ENCODE measurements at regions not wholly inside any gene's neighbourhood (a gene's known extent, or its start where the extent isn't known, plus 50 kb on each side); places are given as distances from the start of the nearest gene placed in this dataset.

DNA sequence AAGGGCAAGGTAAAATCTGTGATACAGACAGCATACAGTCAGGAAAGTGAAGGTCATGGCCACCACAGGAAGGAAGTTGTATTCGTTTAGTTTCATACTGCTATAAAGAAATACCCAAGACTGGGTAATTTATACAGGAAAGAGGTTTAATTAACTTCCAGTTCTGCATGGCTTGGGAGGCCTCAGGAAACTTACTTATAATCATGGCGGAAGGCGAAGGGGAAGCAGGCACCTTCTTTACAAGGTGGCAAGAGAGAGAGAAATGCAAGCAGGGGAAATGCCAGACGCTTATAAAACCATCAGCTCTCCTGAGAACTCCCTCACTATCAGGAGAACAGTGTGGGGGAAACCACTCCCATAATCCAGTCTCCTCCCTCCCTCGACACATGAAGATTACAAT is 353.7 kb upstream of the SEMA6D start:
- DNase-seq (ENCODE audit: low spot score) (no peak), ATAC-seq (no peak)
- ChIA-PET POLR2A (no interaction called here), CTCF (interaction anchor here (1.7 kb wide), 1 partner anchor 10 kb away, joined by 10 read pairs; no protein-coding TSS in a partner anchor)
- Mint-ChIP-seq H3K27ac (no peak overlapping the region; the same call in 1 of the 2 replicates), H3K4me1 (peaks cover 17% of the 10 kb centered on the region), H3K9me3 (no peaks in the 10 kb centered on the region), H3K4me3 (no peak overlapping the region), H3K36me3 (no peaks in the 10 kb centered on the region), H3K27me3 (ENCODE audit: low read depth) (no peaks in the 10 kb centered on the region)
- TF ChIP-seq MYBL2 (CRISPR knock-in tag; IDR thresholded peaks at IDR 0.05) (no peak), JUN (CRISPR knock-in tag; IDR thresholded peaks at IDR 0.05) (no peak), NFYB (CRISPR knock-in tag; conservative IDR thresholded peaks at IDR 0.05; ENCODE audit: low read depth) (no peak), TEAD1 (CRISPR knock-in tag; IDR thresholded peaks at IDR 0.05) (no peak), HMGA2 (CRISPR knock-in tag; IDR thresholded peaks at IDR 0.05) (no peak), PRRX2 (CRISPR knock-in tag; IDR thresholded peaks at IDR 0.05) (no peak), JAZF1 (CRISPR knock-in tag; IDR thresholded peaks at IDR 0.05) (no peak), FOXK1 (CRISPR knock-in tag; IDR thresholded peaks at IDR 0.05) (no peak), NR1H2 (CRISPR knock-in tag; IDR thresholded peaks at IDR 0.05) (no peak), ZNF232 (CRISPR knock-in tag; IDR thresholded peaks at IDR 0.05) (no peak), ZNF219 (CRISPR knock-in tag; IDR thresholded peaks at IDR 0.05; ENCODE audit: borderline replicate concordance) (no peak), CREM (CRISPR knock-in tag; IDR thresholded peaks at IDR 0.05) (no peak)
- TF ChIP-seq, protein P1, sequence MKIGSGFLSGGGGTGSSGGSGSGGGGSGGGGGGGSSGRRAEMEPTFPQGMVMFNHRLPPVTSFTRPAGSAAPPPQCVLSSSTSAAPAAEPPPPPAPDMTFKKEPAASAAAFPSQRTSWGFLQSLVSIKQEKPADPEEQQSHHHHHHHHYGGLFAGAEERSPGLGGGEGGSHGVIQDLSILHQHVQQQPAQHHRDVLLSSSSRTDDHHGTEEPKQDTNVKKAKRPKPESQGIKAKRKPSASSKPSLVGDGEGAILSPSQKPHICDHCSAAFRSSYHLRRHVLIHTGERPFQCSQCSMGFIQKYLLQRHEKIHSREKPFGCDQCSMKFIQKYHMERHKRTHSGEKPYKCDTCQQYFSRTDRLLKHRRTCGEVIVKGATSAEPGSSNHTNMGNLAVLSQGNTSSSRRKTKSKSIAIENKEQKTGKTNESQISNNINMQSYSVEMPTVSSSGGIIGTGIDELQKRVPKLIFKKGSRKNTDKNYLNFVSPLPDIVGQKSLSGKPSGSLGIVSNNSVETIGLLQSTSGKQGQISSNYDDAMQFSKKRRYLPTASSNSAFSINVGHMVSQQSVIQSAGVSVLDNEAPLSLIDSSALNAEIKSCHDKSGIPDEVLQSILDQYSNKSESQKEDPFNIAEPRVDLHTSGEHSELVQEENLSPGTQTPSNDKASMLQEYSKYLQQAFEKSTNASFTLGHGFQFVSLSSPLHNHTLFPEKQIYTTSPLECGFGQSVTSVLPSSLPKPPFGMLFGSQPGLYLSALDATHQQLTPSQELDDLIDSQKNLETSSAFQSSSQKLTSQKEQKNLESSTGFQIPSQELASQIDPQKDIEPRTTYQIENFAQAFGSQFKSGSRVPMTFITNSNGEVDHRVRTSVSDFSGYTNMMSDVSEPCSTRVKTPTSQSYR (CRISPR knock-in tag; IDR thresholded peaks at IDR 0.05): no peak
- TF ChIP-seq, protein P2, sequence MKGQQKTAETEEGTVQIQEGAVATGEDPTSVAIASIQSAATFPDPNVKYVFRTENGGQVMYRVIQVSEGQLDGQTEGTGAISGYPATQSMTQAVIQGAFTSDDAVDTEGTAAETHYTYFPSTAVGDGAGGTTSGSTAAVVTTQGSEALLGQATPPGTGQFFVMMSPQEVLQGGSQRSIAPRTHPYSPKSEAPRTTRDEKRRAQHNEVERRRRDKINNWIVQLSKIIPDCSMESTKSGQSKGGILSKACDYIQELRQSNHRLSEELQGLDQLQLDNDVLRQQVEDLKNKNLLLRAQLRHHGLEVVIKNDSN (CRISPR knock-in tag; IDR thresholded peaks at IDR 0.05): no peak

DNA sequence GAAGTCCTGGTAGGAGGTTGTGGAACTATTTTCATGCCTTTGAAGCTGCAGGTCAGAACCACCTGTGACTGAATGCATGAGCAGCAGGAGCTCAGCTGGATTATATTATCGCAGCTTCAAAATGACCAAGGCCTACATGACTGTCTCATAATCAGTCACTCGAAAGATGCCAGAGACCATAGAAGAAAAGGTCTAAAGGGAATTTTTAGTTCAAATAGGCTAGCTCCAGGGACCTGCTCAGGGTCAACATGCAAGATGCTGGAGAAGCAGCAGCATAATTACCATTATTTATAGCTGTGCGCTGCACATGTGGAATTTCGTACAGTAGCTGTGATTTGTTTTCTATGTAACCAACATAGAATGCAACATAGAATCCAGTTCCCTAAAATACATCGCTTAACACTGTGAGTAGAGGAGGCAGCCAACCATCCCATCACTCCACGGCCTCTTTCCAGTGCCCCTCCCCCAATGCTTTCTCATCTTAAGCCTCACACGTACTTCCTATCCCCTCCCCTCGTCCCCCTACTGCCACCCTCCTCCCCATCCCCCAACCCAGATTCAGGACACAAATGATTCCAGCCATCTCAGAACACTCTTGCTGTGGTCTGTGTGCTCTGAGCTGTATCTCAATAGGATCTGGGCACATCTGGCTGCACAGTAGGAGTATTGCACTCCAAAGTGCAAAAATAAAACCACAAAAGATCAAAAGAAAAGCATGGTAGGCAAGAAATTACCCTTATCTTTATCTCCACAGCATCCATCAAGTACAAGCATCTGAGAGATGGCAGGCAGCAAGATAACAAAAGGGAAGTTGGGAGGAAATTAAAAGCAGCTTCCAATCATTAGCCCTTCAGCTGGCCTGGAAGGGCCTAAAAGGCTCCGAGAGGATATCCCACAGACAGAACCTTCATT is 352.8 kb upstream of the SEMA6D start:
- H3K27ac Mint-ChIP-seq: no peak overlapping the region
- DNase-seq (ENCODE audit: low spot score): no peak
- no peaks in the 10 kb centered on the region for H3K27me3 Mint-ChIP-seq (ENCODE audit: low read depth)
- ATAC-seq: no peak
- ChIA-PET POLR2A (no interaction called here), CTCF (interaction anchor here (0.6 to 1.7 kb wide), 2 partner anchors 10 to 26 kb away, joined by 6 to 10 read pairs; no protein-coding TSS in a partner anchor)
- peaks cover 17% of the 10 kb centered on the region for H3K4me1 Mint-ChIP-seq
- no peaks in the 10 kb centered on the region for H3K9me3 Mint-ChIP-seq
- H3K4me3 Mint-ChIP-seq: no peak overlapping the region
- H3K36me3 Mint-ChIP-seq: no peaks in the 10 kb centered on the region
- TF ChIP-seq NR1H2 (CRISPR knock-in tag; IDR thresholded peaks at IDR 0.05) (no peak), IRF2 (CRISPR knock-in tag; IDR thresholded peaks at IDR 0.05; ENCODE audit: borderline replicate concordance, low read depth) (no peak), JUN (CRISPR knock-in tag; IDR thresholded peaks at IDR 0.05) (no peak), TP53 (CRISPR knock-in tag; IDR thresholded peaks at IDR 0.05) (no peak)
- TF ChIP-seq, protein P3, sequence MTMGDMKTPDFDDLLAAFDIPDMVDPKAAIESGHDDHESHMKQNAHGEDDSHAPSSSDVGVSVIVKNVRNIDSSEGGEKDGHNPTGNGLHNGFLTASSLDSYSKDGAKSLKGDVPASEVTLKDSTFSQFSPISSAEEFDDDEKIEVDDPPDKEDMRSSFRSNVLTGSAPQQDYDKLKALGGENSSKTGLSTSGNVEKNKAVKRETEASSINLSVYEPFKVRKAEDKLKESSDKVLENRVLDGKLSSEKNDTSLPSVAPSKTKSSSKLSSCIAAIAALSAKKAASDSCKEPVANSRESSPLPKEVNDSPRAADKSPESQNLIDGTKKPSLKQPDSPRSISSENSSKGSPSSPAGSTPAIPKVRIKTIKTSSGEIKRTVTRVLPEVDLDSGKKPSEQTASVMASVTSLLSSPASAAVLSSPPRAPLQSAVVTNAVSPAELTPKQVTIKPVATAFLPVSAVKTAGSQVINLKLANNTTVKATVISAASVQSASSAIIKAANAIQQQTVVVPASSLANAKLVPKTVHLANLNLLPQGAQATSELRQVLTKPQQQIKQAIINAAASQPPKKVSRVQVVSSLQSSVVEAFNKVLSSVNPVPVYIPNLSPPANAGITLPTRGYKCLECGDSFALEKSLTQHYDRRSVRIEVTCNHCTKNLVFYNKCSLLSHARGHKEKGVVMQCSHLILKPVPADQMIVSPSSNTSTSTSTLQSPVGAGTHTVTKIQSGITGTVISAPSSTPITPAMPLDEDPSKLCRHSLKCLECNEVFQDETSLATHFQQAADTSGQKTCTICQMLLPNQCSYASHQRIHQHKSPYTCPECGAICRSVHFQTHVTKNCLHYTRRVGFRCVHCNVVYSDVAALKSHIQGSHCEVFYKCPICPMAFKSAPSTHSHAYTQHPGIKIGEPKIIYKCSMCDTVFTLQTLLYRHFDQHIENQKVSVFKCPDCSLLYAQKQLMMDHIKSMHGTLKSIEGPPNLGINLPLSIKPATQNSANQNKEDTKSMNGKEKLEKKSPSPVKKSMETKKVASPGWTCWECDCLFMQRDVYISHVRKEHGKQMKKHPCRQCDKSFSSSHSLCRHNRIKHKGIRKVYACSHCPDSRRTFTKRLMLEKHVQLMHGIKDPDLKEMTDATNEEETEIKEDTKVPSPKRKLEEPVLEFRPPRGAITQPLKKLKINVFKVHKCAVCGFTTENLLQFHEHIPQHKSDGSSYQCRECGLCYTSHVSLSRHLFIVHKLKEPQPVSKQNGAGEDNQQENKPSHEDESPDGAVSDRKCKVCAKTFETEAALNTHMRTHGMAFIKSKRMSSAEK (CRISPR knock-in tag; IDR thresholded peaks at IDR 0.05; ENCODE audit: borderline replicate concordance): no peak
- TF ChIP-seq, protein P4, sequence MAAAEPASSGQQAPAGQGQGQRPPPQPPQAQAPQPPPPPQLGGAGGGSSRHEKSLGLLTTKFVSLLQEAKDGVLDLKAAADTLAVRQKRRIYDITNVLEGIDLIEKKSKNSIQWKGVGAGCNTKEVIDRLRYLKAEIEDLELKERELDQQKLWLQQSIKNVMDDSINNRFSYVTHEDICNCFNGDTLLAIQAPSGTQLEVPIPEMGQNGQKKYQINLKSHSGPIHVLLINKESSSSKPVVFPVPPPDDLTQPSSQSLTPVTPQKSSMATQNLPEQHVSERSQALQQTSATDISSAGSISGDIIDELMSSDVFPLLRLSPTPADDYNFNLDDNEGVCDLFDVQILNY (CRISPR knock-in tag; IDR thresholded peaks at IDR 0.05): no peak
- TF ChIP-seq, protein P5, sequence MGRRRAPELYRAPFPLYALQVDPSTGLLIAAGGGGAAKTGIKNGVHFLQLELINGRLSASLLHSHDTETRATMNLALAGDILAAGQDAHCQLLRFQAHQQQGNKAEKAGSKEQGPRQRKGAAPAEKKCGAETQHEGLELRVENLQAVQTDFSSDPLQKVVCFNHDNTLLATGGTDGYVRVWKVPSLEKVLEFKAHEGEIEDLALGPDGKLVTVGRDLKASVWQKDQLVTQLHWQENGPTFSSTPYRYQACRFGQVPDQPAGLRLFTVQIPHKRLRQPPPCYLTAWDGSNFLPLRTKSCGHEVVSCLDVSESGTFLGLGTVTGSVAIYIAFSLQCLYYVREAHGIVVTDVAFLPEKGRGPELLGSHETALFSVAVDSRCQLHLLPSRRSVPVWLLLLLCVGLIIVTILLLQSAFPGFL (CRISPR knock-in tag; IDR thresholded peaks at IDR 0.05; ENCODE audit: borderline replicate concordance): no peak
- TF ChIP-seq, protein P6, sequence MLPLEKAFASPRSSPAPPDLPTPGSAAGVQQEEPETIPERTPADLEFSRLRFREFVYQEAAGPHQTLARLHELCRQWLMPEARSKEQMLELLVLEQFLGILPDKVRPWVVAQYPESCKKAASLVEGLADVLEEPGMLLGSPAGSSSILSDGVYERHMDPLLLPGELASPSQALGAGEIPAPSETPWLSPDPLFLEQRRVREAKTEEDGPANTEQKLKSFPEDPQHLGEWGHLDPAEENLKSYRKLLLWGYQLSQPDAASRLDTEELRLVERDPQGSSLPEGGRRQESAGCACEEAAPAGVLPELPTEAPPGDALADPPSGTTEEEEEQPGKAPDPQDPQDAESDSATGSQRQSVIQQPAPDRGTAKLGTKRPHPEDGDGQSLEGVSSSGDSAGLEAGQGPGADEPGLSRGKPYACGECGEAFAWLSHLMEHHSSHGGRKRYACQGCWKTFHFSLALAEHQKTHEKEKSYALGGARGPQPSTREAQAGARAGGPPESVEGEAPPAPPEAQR (CRISPR knock-in tag; IDR thresholded peaks at IDR 0.05): no peak
- TF ChIP-seq, protein P7, sequence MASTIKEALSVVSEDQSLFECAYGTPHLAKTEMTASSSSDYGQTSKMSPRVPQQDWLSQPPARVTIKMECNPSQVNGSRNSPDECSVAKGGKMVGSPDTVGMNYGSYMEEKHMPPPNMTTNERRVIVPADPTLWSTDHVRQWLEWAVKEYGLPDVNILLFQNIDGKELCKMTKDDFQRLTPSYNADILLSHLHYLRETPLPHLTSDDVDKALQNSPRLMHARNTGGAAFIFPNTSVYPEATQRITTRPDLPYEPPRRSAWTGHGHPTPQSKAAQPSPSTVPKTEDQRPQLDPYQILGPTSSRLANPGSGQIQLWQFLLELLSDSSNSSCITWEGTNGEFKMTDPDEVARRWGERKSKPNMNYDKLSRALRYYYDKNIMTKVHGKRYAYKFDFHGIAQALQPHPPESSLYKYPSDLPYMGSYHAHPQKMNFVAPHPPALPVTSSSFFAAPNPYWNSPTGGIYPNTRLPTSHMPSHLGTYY (CRISPR knock-in tag; IDR thresholded peaks at IDR 0.05): no peak

Data from WTC11 (cell line).